Osteocyte (in vitro differentiated cells): ENCODE measurements at regions not wholly inside any gene's neighbourhood (a gene's known extent, or its start where the extent isn't known, plus 50 kb on each side); places are given as distances from the start of the nearest gene placed in this dataset.
"Not testable (repeated sequence)": the region's sequence is repeated elsewhere in the genome, so short reads cannot be mapped to it uniquely, and the experiment has no call there.

Experiments
- DNase-seq: peaks from one replicate; pipeline ENCODE4 v3.0.0; 2021; ENCODE audit warnings: mixed read lengths; ENCODE audit not compliant: unreplicated experiment; ENCODE audit errors: extremely low spot score
- H3K27ac Mint-ChIP-seq: one replicate; pipeline ENCODE4 v1.8.0; 2021; ENCODE audit warnings: mild to moderate bottlenecking, mixed read lengths; ENCODE audit not compliant: unreplicated experiment
- H3K27me3 Mint-ChIP-seq: one replicate; pipeline ENCODE4 v1.8.0; 2021; ENCODE audit warnings: mixed read lengths; ENCODE audit not compliant: unreplicated experiment
- H3K36me3 Mint-ChIP-seq: one replicate; pipeline ENCODE4 v1.8.0; 2021; ENCODE audit warnings: mixed read lengths; ENCODE audit not compliant: unreplicated experiment
- H3K4me1 Mint-ChIP-seq: one replicate; pipeline ENCODE4 v1.8.0; 2021; ENCODE audit warnings: mixed read lengths; ENCODE audit not compliant: unreplicated experiment
- H3K4me3 Mint-ChIP-seq: one replicate; pipeline ENCODE4 v1.8.0; 2021; ENCODE audit warnings: mild to moderate bottlenecking, moderate library complexity, mixed read lengths; ENCODE audit not compliant: unreplicated experiment
- H3K9me3 Mint-ChIP-seq: one replicate; pipeline ENCODE4 v1.8.0; 2021; ENCODE audit warnings: mixed read lengths; ENCODE audit not compliant: unreplicated experiment
- TF ChIP-seq, protein P1 (sequence below): fragments of 200-600 bp; sonication (generic); IDR thresholded peaks from 2 replicates; pipeline ENCODE4 v1.5.0; 2021; ENCODE audit warnings: antibody characterized with exemption, mild to moderate bottlenecking, moderate library complexity

DNA sequence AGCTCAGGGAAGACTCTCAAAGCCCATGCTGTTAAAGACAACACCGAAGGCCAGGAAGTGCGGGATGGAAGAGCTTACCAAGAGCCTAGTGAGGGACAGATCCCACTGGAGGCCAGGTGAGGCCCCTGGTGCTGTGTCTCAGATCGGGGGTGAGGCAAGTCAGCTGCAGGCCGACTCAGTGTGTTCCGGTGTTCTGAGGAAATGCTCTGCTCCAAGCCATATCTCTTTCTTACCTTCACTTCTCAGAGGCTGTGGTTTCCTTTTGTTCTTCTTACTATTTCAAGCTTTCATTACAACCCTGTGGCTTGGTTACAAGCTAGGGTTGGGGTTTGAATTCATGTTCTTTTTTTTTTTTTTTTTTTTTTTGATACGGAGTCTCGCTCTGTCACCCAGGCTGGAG is 114.3 kb upstream of the ZFP64 start:
- no peaks in the 10 kb centered on the region for H3K36me3 Mint-ChIP-seq
- no peak overlapping the region for H3K27ac Mint-ChIP-seq
- H3K27me3 Mint-ChIP-seq: peaks cover 7% of the 10 kb centered on the region
- no peak overlapping the region for H3K4me3 Mint-ChIP-seq
- no peaks in the 10 kb centered on the region for H3K4me1 Mint-ChIP-seq
- TF ChIP-seq, protein P1, sequence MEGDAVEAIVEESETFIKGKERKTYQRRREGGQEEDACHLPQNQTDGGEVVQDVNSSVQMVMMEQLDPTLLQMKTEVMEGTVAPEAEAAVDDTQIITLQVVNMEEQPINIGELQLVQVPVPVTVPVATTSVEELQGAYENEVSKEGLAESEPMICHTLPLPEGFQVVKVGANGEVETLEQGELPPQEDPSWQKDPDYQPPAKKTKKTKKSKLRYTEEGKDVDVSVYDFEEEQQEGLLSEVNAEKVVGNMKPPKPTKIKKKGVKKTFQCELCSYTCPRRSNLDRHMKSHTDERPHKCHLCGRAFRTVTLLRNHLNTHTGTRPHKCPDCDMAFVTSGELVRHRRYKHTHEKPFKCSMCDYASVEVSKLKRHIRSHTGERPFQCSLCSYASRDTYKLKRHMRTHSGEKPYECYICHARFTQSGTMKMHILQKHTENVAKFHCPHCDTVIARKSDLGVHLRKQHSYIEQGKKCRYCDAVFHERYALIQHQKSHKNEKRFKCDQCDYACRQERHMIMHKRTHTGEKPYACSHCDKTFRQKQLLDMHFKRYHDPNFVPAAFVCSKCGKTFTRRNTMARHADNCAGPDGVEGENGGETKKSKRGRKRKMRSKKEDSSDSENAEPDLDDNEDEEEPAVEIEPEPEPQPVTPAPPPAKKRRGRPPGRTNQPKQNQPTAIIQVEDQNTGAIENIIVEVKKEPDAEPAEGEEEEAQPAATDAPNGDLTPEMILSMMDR: no peak
- DNase-seq: no peak
- H3K9me3 Mint-ChIP-seq: no peaks in the 10 kb centered on the region

DNA sequence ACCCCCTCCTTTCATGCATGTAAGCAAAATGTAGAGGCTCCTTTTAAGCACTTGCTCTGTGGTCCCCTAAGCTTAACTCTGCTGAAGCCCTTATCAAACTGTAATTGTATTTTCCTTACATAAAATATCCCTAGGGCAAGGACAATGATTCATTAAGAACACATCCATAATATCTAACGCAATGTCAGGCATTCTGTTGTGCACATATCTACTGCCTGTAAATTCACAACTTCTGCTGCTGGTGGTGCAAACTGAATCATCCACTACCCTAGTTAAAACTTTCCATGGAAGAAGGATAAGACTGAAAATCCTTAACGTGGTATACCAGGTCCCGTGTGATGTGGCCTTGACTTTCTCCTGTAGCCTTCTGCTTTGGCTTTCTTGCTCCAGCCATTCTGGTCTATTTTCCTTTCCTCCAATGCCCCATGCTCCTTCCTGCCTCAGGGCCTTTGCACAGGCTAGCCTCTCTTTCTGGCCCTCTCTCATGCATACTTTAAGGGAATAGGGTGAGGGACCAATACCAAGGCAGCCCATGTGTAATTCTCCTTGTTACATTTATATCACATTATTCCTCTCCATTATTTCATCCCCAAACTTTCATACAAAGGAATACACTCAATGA is 113.6 kb upstream of the ZFP64 start:
- no peak for DNase-seq
- no peak overlapping the region for H3K4me3 Mint-ChIP-seq
- no peaks in the 10 kb centered on the region for H3K4me1 Mint-ChIP-seq
- H3K27me3 Mint-ChIP-seq: peaks cover 5% of the 10 kb centered on the region
- H3K36me3 Mint-ChIP-seq: no peaks in the 10 kb centered on the region
- TF ChIP-seq, protein P1: no peak
- no peak overlapping the region for H3K27ac Mint-ChIP-seq
- no peaks in the 10 kb centered on the region for H3K9me3 Mint-ChIP-seq

DNA sequence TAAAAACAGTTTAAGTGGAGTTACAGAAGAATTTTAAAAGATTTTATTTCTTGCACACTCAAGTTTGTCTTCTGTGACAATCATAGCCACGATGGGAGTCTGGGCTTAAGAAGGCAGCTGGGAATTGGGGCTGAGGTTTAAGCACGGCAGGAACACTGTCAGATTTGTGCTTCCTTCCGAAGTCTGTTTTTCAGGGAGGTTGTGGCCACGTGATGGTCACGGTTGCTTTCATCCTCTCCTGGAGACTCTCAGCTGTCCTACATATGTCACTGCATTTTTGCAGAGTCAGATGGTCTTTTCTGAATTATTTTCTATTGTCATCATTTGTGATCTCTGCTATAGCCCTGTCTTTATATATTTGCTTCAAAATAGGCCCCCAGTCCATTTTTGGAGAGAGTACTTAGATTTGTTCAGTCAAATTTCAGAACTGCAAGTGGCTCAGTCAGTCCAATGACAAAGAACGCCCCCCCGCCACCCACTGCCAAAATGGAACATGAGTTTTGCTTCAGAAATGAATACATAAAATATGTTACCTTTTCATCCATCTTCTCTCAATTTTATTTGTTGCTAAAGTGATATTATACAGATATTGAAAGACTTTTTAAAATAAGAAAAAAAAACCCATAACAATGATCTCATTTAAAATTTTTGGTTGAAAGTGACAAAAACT is 111.8 kb upstream of the ZFP64 start:
- Mint-ChIP-seq H3K36me3 (no peaks in the 10 kb centered on the region), H3K27me3 (peaks cover 5% of the 10 kb centered on the region), H3K4me1 (no peaks in the 10 kb centered on the region), H3K27ac (no peak overlapping the region), H3K4me3 (no peak overlapping the region), H3K9me3 (no peaks in the 10 kb centered on the region)
- DNase-seq: no peak
- TF ChIP-seq, protein P1: no peak

DNA sequence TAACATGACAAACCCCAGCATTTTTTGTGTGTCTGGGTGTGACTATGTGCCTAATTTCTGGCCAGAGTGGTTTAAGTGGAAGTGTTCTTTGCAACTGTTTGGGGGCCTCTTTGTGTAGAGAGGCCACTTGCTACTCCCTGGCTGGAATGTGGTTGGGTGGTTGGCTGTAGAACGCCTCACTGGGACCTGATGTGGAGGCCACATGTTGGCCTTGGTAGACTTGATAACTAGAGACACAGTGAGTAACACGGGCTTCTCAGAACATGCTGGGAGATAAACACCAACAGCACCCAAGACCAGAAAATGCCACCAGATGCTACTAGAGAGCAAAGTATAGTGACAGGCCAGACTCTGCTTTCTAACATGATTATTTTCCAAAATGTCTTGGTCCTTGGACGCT is 111.2 kb upstream of the ZFP64 start:
- Mint-ChIP-seq H3K27me3 (peaks cover 5% of the 10 kb centered on the region), H3K36me3 (no peaks in the 10 kb centered on the region), H3K4me3 (no peak overlapping the region), H3K9me3 (no peaks in the 10 kb centered on the region), H3K27ac (no peak overlapping the region), H3K4me1 (no peaks in the 10 kb centered on the region)
- no peak for DNase-seq
- TF ChIP-seq, protein P1: no peak

DNA sequence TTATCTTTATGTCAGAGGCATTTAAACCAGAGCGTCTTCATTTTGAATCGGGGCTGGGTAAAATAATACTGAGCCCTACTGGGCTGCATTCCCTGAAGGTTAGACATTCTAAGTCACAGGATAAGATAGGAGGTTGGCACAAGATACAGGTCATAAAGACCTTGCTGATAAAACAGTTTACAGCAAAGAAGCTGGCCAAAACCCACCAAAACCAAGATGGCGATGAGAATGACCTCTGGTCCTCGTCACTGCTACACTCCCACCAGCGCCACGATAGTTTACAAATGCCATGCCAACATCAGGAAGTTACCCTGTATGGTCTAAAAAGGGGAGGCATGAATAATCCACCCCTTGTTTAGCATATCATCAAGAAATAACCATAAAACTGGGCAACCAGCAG is 110.5 kb upstream of the ZFP64 start:
- H3K4me3 Mint-ChIP-seq, DNase-seq, H3K4me1 Mint-ChIP-seq, H3K27ac Mint-ChIP-seq, H3K9me3 Mint-ChIP-seq, H3K36me3 Mint-ChIP-seq, H3K27me3 Mint-ChIP-seq: not testable (repeated sequence)
